ENCODE measurements at regions not wholly inside any gene's neighbourhood (a gene's known extent, or its start where the extent isn't known, plus 50 kb on each side); places are given as distances from the start of the nearest gene placed in this dataset.

GRCh38 chr3:168250415-168250861, 154.7 kb upstream of the GOLIM4 start:
- TF ChIP-seq CTCF (IDR thresholded peaks at IDR 0.05; ENCODE audit: poor library complexity): no peak
- TF ChIP-seq EZH2phosphoT487 (IDR thresholded peaks at IDR 0.05; ENCODE audit: low read depth, severe bottlenecking, unreplicated experiment): no peak
